Stimulated activated CD4-positive, alpha-beta T cell treated with anti-CD3 and anti-CD28 coated beads, Interleukin-15, amount 100 ng/mL, for 24 hours (primary cell): ENCODE measurements at regions not wholly inside any gene's neighbourhood (a gene's known extent, or its start where the extent isn't known, plus 50 kb on each side); places are given as distances from the start of the nearest gene placed in this dataset.

Experiments
- DNase-seq: peaks from one replicate; pipeline ENCODE4 v3.0.0-alpha.2; 2020

- DNase-seq, result no peak
Observed at GRCh38 chrX:13902406-13902805, 85.5 kb upstream of the GPM6B start.

- DNase-seq, result no peak
Observed at GRCh38 chrX:13901354-13901753, 84.5 kb upstream of the GPM6B start.

GRCh38 chrX:13900351-13900750 lies 83.5 kb upstream of the GPM6B start:
- no peak for DNase-seq

GRCh38 chrX:13899607-13900006 lies 82.7 kb upstream of the GPM6B start:
- no peak for DNase-seq

- peak; percentile 7 for DNase-seq
Observed at GRCh38 chrX:13898603-13899002, 81.7 kb upstream of the GPM6B start.

GRCh38 chrX:13898083-13898482 lies 81.2 kb upstream of the GPM6B start:
- DNase-seq, result peak; percentile 15

GRCh38 chrX:13897566-13897965 lies 80.7 kb upstream of the GPM6B start:
- DNase-seq, result no peak

GRCh38 chrX:13894888-13895565 lies 78.1 kb upstream of the GPM6B start:
- DNase-seq, result no peak

GRCh38 chrX:13893826-13894225 lies 76.9 kb upstream of the GPM6B start:
- no peak for DNase-seq

GRCh38 chrX:13892856-13893255 lies 76.0 kb upstream of the GPM6B start:
- no peak for DNase-seq

GRCh38 chrX:13891377-13892140 lies 74.7 kb upstream of the GPM6B start:
- no peak for DNase-seq

- no peak for DNase-seq
Observed at GRCh38 chrX:13890806-13891205, 73.9 kb upstream of the GPM6B start.

- no peak for DNase-seq
Observed at GRCh38 chrX:13888284-13888683, 71.4 kb upstream of the GPM6B start.

- no peak for DNase-seq
Observed at GRCh38 chrX:13885591-13885990, 68.7 kb upstream of the GPM6B start.

GRCh38 chrX:13876652-13877051 lies 59.8 kb upstream of the GPM6B start:
- no peak for DNase-seq

- DNase-seq, result no peak
Observed at GRCh38 chrX:13875572-13875971, 58.7 kb upstream of the GPM6B start.

GRCh38 chrX:13868591-13868990 lies 51.7 kb upstream of the GPM6B start:
- no peak for DNase-seq
